HepG2 (cell line): ENCODE measurements at regions not wholly inside any gene's neighbourhood (a gene's known extent, or its start where the extent isn't known, plus 50 kb on each side); places are given as distances from the start of the nearest gene placed in this dataset.

Source experiments
- ATAC-seq: fragments of 200-7000 bp; cut with Tn5 transposase; 3 replicates; pipeline ENCODE4 v1.9.1; 2020; ENCODE audit warnings: mild to moderate bottlenecking, moderate library complexity
- BruUV-seq: library from RNA; stranded (reverse); fragments of 400-500 nt; replicated peaks from 2 replicates; lab custom pipeline; 2021; lab: Mats Ljungman, UMichigan
- CTCF ChIA-PET: fragments of 300-600 bp; formaldehyde crosslinking; extraction: SDS; loops from one replicate; lab custom pipeline; 2021; ENCODE audit warnings: low total read pairs, inconsistent platforms, low intra/inter-chr PET ratio; lab: Yijun Ruan, JAX
- POLR2A ChIA-PET: fragments of 350-600 bp; sonication (Branson Sonifier 250); formaldehyde crosslinking; loops from one replicate; lab custom pipeline; 2020; ENCODE audit warnings: antibody characterized with exemption, inconsistent platforms; lab: Yijun Ruan, JAX
- DNase-seq: peaks from one replicate; pipeline ENCODE4 v3.0.0-alpha.2; 2015; ENCODE audit warnings: low spot score
- FAIRE-seq: peaks from 3 replicates; lab custom pipeline; 2011; peaks lifted over from hg19 to GRCh38; lab: Jason Lieb, UNC
- H2AFZ ChIP-seq: one replicate; pipeline ENCODE4 v1.6.1; 2011; ENCODE audit warnings: low read length, inconsistent platforms
- H3K27ac ChIP-seq: fragments of 300-600 bp; 3 replicates; pipeline ENCODE4 v1.8.0; 2011; ENCODE audit warnings: mixed run types, mild to moderate bottlenecking, mixed read lengths, low read length, inconsistent platforms; ENCODE audit not compliant: insufficient read depth; ENCODE audit errors: extremely low read length
- H3K27me3 ChIP-seq, 2 experiments: fragments of 200-600 bp in 1 of 2; 2 replicates in 1 of 2; 3 replicates in 1 of 2; pipeline versions ENCODE4 v1.6.0 to v1.8.0; 2011; ENCODE audit warnings: low read length in 2 of 2, mild to moderate bottlenecking in 2 of 2, moderate library complexity in 2 of 2, inconsistent platforms in 1 of 2; ENCODE audit not compliant: insufficient read depth in 2 of 2, control insufficient read depth in 1 of 2
- H3K36me3 ChIP-seq, 2 experiments: fragments of 200-600 bp in 1 of 2; replicated peaks in 1 of 2; 2 replicates in 1 of 2; 3 replicates in 1 of 2; pipeline versions ENCODE4 v1.5.1 to v1.8.0; 2011; ENCODE audit warnings: low read length in 2 of 2, inconsistent platforms in 1 of 2; ENCODE audit not compliant: insufficient read depth in 2 of 2, control insufficient read depth in 1 of 2
- H3K4me1 ChIP-seq: 2 replicates; pipeline ENCODE4 v1.5.1; 2012; ENCODE audit warnings: low read length, inconsistent platforms; ENCODE audit not compliant: insufficient read depth
- H3K4me2 ChIP-seq: 2 replicates; pipeline ENCODE4 v1.6.0; 2011; ENCODE audit warnings: low read depth, low read length, inconsistent platforms
- H3K4me3 ChIP-seq, 3 experiments: fragments of 200-600 bp in 1 of 3; sonication (generic), shearing (Covaris generic) in 1 of 3; replicated peaks in 1 of 3; 2 replicates each; pipeline ENCODE4 v1.5.1; 2011 to 2016; ENCODE audit warnings: low read length in 3 of 3, inconsistent platforms in 2 of 3, low read depth in 2 of 3, mild to moderate bottlenecking in 2 of 3, control low read depth in 1 of 3, mixed read lengths in 1 of 3; ENCODE audit not compliant: insufficient read depth in 1 of 3
- H3K79me2 ChIP-seq: one replicate; pipeline ENCODE4 v1.6.1; 2011; ENCODE audit warnings: low read length, inconsistent platforms; ENCODE audit not compliant: insufficient read depth
- H3K9ac ChIP-seq: 2 replicates; pipeline ENCODE4 v1.6.0; 2011; ENCODE audit warnings: mild to moderate bottlenecking, low read depth, low read length, inconsistent platforms; ENCODE audit not compliant: insufficient read depth
- H3K9me3 ChIP-seq: 2 replicates; pipeline ENCODE4 v1.5.1; 2012; ENCODE audit warnings: mild to moderate bottlenecking, low read length
- H4K20me1 ChIP-seq: 2 replicates; pipeline ENCODE4 v1.6.0; 2011; ENCODE audit warnings: inconsistent platforms, mild to moderate bottlenecking, low read length, moderate library complexity; ENCODE audit not compliant: insufficient read depth
- BCL6 ChIP-seq: IDR thresholded peaks from 2 replicates; pipeline ENCODE4 v1.6.1; 2016; ENCODE audit warnings: missing genetic modification reagents, missing compliant biosample characterization
- DBP ChIP-seq: sonication (generic); formaldehyde crosslinking; IDR thresholded peaks from 2 replicates; pipeline ENCODE4 v1.4.0; 2020; ENCODE audit warnings: missing genetic modification reagents; ENCODE audit errors: not compliant biosample characterization
- EZH2 ChIP-seq: conservative IDR thresholded peaks from 2 replicates; pipeline ENCODE4 v1.6.1; 2012; ENCODE audit warnings: mild to moderate bottlenecking, low read depth, low read length, moderate library complexity
- HHEX ChIP-seq: IDR thresholded peaks from 2 replicates; pipeline ENCODE4 v1.6.1; 2016; ENCODE audit warnings: control low read depth
- KLF16 ChIP-seq, 2 experiments: sonication (generic) in 1 of 2; formaldehyde crosslinking in 1 of 2; IDR thresholded peaks; 2 replicates each; pipeline versions ENCODE4 v1.6.1 to v1.8.0; 2016 to 2023; ENCODE audit warnings: missing genetic modification reagents in 2 of 2, missing compliant biosample characterization in 1 of 2
- NFKB2 ChIP-seq: sonication (generic); formaldehyde crosslinking; IDR thresholded peaks from 2 replicates; pipeline ENCODE4 v1.4.0; 2020; ENCODE audit warnings: missing genetic modification reagents, borderline replicate concordance
- PRDM10 ChIP-seq: sonication (generic); formaldehyde crosslinking; IDR thresholded peaks from 2 replicates; pipeline ENCODE4 v1.4.0; 2020; ENCODE audit warnings: low read depth, missing genetic modification reagents
- SOX6 ChIP-seq, 2 experiments: fragments of 450-650 bp in 1 of 2; sonication (generic) in 1 of 2; formaldehyde crosslinking in 1 of 2; IDR thresholded peaks; 2 replicates each; pipeline versions ENCODE4 v1.4.0 to v1.6.1; 2017 to 2020; ENCODE audit warnings: antibody characterized with exemption in 1 of 2, mild to moderate bottlenecking in 1 of 2, missing genetic modification reagents in 1 of 2
- TCF12 ChIP-seq, 2 experiments: fragments of 450-650 bp in 1 of 2; sonication (generic) in 1 of 2; formaldehyde crosslinking in 1 of 2; IDR thresholded peaks; 2 replicates each; pipeline versions ENCODE4 v1.6.1 to v1.8.0; 2017 to 2022; ENCODE audit warnings: antibody characterized with exemption in 1 of 2, mild to moderate bottlenecking in 1 of 2, missing genetic modification reagents in 1 of 2, moderate library complexity in 1 of 2
- ZMYM2 ChIP-seq: sonication (generic); formaldehyde crosslinking; IDR thresholded peaks from 2 replicates; pipeline ENCODE4 v1.8.0; 2022; ENCODE audit warnings: mild to moderate bottlenecking, missing genetic modification reagents
- ZNF136 ChIP-seq: sonication (generic); formaldehyde crosslinking; IDR thresholded peaks from 2 replicates; pipeline ENCODE4 v1.8.1; 2022; ENCODE audit warnings: low read depth, mild to moderate bottlenecking, moderate library complexity, missing genetic modification reagents
- ZNF142 ChIP-seq: sonication (generic); formaldehyde crosslinking; IDR thresholded peaks from 2 replicates; pipeline ENCODE4 v1.4.0; 2020; ENCODE audit warnings: missing genetic modification reagents
- ZNF567 ChIP-seq: sonication (generic); formaldehyde crosslinking; IDR thresholded peaks from 2 replicates; pipeline ENCODE4 v1.8.1; 2023; ENCODE audit warnings: mild to moderate bottlenecking, missing genetic modification reagents, borderline replicate concordance
- ZNF749 ChIP-seq: sonication (generic); formaldehyde crosslinking; IDR thresholded peaks from 2 replicates; pipeline ENCODE4 v1.8.0; 2022; ENCODE audit warnings: mild to moderate bottlenecking, missing genetic modification reagents, moderate library complexity, borderline replicate concordance
- ZSCAN21 ChIP-seq: sonication (generic); formaldehyde crosslinking; IDR thresholded peaks from 2 replicates; pipeline ENCODE4 v1.8.0; 2022; ENCODE audit warnings: mild to moderate bottlenecking, missing genetic modification reagents, moderate library complexity, borderline replicate concordance
- WGBS: methylation state at CpG from one replicate; pipeline ENCODE4 v1.1.6; 2017; ENCODE audit warnings: low lambda C conversion rate; 5-methylcytosine and 5-hydroxymethylcytosine counted together
- in situ Hi-C: cut with HindIII; loops from 2 replicates; pipeline ENCODE4 v1.10.0; 2017; ENCODE audit warnings: low pct_unique_long_range_greater_than_20kb; ENCODE audit not compliant: extremely low pct_ligation_motif_present
- intact Hi-C: fragments of 100-400 bp; cut with micrococcal nuclease; formaldehyde crosslinking; loops from one replicate; pipeline ENCODE4 v1.10.0; 2022; ENCODE audit not compliant: unreplicated experiment

- BruUV-seq, result no TSS peak
- H3K4me2 ChIP-seq, result no peak overlapping the region
- H3K79me2 ChIP-seq, result no peaks in the 10 kb centered on the region
- H3K9ac ChIP-seq, result no peak overlapping the region
- H3K4me1 ChIP-seq, result no peaks in the 10 kb centered on the region
- peaks cover 9% of the 10 kb centered on the region; the same call in 1 of the 2 replicates for H3K9me3 ChIP-seq
- CTCF ChIA-PET, result no interaction called here
- no peaks in the 10 kb centered on the region for H3K27me3 ChIP-seq
- no peak overlapping the region for H3K27ac ChIP-seq
- no peak overlapping the region for H3K4me3 ChIP-seq
- DNase-seq (no peak), FAIRE-seq (no peak), ATAC-seq (no peak)
- POLR2A ChIA-PET, result no interaction called here
- H4K20me1 ChIP-seq, result no peaks in the 10 kb centered on the region
- WGBS, result 0% methylated on average over 2 of the region's 2 CpGs
- intact Hi-C loops (no loop called here), in situ Hi-C loops (no loop called here)
- no peaks in the 10 kb centered on the region for H3K36me3 ChIP-seq
- no peak overlapping the region for H2AFZ ChIP-seq
- TF ChIP-seq SOX6 (IDR thresholded peaks at IDR 0.05) (no peak), SOX6 (CRISPR knock-in tag; IDR thresholded peaks at IDR 0.05) (no peak), DBP (no peak), NFKB2 (CRISPR knock-in tag) (no peak), ZMYM2 (CRISPR knock-in tag) (no peak), ZNF136 (CRISPR knock-in tag) (no peak), BCL6 (CRISPR knock-in tag) (no peak), ZNF749 (CRISPR knock-in tag) (no peak), KLF16 (CRISPR knock-in tag; IDR thresholded peaks at IDR 0.05) (no peak), TCF12 (IDR thresholded peaks at IDR 0.05) (no peak), TCF12 (CRISPR knock-in tag; IDR thresholded peaks at IDR 0.05) (no peak), PRDM10 (CRISPR knock-in tag) (no peak), ZNF142 (CRISPR knock-in tag) (no peak), ZSCAN21 (CRISPR knock-in tag) (no peak), EZH2 (no peak), ZNF567 (CRISPR knock-in tag) (no peak), HHEX (no peak)
Measured at GRCh38 chr16:79811541-79811940, 211.0 kb upstream of the MAF start.
